ENCODE measurements at regions not wholly inside any gene's neighbourhood (a gene's known extent, or its start where the extent isn't known, plus 50 kb on each side); places are given as distances from the start of the nearest gene placed in this dataset.

DNA sequence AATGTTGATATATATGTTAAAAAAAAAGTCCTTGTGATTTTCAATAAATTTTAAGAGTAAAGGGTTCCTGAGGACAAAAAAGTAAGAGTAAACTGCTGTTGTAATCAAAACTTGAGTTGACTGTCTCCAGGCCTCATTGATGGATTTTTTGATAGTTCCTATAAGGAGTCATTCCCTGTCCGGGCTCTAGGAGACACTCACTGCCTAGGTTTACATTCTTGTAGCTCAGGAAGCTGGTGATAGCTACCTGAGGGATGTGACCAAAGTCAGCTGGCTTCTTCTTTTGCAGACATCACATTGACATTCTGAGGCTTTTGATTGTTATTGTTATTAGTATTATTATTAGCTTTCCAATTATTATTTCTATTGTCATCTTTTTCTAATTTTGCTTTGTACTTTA is 116.5 kb upstream of the FBXL7 start:
- Histone ChIP-seq H3K27me3 (peaks cover 0 to 3% (median 0%) of the 10 kb centered on the region in 3 donors), H3K4me3 (no peak overlapping the region), H3K9me3 (no peaks in the 10 kb centered on the region), H3K36me3 (no peaks in the 10 kb centered on the region), H3K4me1 (no peaks in the 10 kb centered on the region), H3K27ac (no peak overlapping the region)
- WGBS, 5 donors: 26 to 50% (median 37%) methylated on average over 1 of the region's 1 CpG
- TF ChIP-seq, protein P1, sequence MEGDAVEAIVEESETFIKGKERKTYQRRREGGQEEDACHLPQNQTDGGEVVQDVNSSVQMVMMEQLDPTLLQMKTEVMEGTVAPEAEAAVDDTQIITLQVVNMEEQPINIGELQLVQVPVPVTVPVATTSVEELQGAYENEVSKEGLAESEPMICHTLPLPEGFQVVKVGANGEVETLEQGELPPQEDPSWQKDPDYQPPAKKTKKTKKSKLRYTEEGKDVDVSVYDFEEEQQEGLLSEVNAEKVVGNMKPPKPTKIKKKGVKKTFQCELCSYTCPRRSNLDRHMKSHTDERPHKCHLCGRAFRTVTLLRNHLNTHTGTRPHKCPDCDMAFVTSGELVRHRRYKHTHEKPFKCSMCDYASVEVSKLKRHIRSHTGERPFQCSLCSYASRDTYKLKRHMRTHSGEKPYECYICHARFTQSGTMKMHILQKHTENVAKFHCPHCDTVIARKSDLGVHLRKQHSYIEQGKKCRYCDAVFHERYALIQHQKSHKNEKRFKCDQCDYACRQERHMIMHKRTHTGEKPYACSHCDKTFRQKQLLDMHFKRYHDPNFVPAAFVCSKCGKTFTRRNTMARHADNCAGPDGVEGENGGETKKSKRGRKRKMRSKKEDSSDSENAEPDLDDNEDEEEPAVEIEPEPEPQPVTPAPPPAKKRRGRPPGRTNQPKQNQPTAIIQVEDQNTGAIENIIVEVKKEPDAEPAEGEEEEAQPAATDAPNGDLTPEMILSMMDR (IDR thresholded peaks at IDR 0.05): no peak
- no peak for TF ChIP-seq POLR2AphosphoS5 (IDR thresholded peaks at IDR 0.05)
- no peak for TF ChIP-seq EP300 (IDR thresholded peaks at IDR 0.05)
- no peak for TF ChIP-seq POLR2A (IDR thresholded peaks at IDR 0.05)
- intact Hi-C loops (cut with DNase I; ENCODE audit: low total_unique reads): no loop called here
- no peak for DNase-seq

DNA sequence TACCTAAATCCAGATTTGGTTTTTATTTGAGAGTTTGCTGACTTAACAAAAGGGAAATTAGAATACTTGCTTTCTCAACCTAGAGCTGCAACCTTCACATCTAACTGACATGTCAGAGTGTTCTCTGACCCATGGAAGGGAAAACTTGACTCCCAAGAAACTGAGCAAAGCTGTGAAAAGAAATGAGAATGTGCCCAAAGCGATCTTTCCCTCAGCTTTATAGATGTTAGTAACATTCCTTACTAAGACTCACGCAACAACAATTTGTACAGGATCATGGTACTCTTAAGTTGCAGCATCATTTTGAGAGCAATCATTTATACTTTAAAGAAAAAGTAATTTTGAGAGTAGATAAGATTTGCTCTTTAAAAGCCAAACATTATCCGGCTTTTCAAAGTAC is 117.0 kb upstream of the FBXL7 start:
- H3K27ac ChIP-seq: no peak overlapping the region
- no peaks in the 10 kb centered on the region for H3K36me3 ChIP-seq
- no peak for TF ChIP-seq EP300 (IDR thresholded peaks at IDR 0.05)
- TF ChIP-seq, protein P1 (IDR thresholded peaks at IDR 0.05): no peak
- no peak for TF ChIP-seq POLR2A (IDR thresholded peaks at IDR 0.05)
- TF ChIP-seq POLR2AphosphoS5 (IDR thresholded peaks at IDR 0.05): no peak
- no peaks in the 10 kb centered on the region for H3K9me3 ChIP-seq
- no peak overlapping the region for H3K4me3 ChIP-seq
- H3K27me3 ChIP-seq: peaks cover 0 to 3% (median 0%) of the 10 kb centered on the region in 3 donors
- 89 to 95% (median 90%) methylated on average over 3 of the region's 3 CpGs for WGBS, 5 donors
- no peak for DNase-seq
- H3K4me1 ChIP-seq: no peaks in the 10 kb centered on the region
- intact Hi-C loops (cut with DNase I; ENCODE audit: low total_unique reads): no loop called here

DNA sequence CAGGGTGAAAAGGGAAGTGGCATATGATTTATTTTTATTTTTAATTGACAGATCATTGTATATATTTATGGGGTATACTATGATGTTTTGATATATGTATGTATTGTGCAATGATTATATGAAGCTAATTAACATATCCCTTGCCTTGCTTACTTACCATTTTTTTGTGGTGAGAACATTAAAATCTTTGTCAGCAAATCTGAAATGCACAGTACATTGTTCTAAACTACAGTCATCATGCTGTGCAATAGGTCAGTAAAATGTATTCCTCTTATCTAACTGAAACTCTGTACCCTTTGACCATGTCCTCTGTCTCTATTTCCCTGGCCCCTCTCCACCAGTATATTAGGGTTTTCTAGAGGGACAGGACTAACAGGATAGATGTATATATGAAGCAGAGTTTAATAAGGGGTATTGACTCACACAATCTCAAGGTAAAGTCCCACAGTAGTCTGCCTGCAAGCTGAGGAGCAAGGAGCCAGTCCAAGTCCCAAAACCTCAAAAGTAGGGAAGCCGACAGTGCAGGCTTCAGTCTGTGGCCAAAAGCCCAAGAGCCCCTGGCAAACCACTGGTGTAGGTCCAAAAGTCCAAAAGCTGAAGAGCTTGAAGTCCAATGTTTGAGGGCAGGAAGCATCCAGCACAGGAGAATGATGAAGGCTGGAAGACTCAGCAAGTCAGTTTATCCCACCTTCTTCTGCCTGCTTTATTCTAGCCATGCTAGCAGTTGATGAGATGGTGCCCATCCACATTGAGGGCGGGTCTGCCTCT is 122.2 kb upstream of the FBXL7 start:
- DNase-seq: no peak
- Histone ChIP-seq H3K4me3 (no peak overlapping the region), H3K9me3 (no peaks in the 10 kb centered on the region), H3K27ac (no peak overlapping the region), H3K4me1 (no peaks in the 10 kb centered on the region), H3K36me3 (no peaks in the 10 kb centered on the region), H3K27me3 (no peaks in the 10 kb centered on the region)
- intact Hi-C loops (cut with DNase I; ENCODE audit: low total_unique reads): no loop called here
- 77 to 91% (median 87%) methylated on average over 2 of the region's 2 CpGs for WGBS, 5 donors
- TF ChIP-seq POLR2A (IDR thresholded peaks at IDR 0.05) (no peak), POLR2AphosphoS5 (IDR thresholded peaks at IDR 0.05) (no peak), EP300 (IDR thresholded peaks at IDR 0.05) (no peak)
- TF ChIP-seq, protein P1 (IDR thresholded peaks at IDR 0.05): no peak

DNA sequence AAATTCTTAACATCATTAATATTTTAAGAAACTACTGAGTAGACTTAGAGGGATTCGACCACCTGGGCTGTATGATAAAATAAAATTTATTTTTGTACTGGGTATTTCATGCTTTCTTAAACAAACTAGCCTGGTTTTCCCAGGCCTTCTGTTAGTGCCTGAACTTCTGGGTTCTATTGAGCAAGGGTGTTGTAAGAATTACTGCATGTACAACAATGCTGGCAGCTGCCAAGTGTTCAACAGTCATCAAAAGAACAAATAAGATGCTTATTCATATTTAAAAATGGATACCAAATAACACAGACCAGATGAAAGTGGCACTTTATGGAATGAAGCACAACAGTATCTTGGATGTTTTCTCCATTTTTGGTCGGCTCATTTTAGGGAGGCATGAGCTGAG is 123.2 kb upstream of the FBXL7 start:
- H3K27ac ChIP-seq: no peak overlapping the region
- H3K4me3 ChIP-seq: no peak overlapping the region
- TF ChIP-seq, protein P1 (IDR thresholded peaks at IDR 0.05): no peak
- TF ChIP-seq POLR2A (IDR thresholded peaks at IDR 0.05): no peak
- no peak for TF ChIP-seq EP300 (IDR thresholded peaks at IDR 0.05)
- TF ChIP-seq POLR2AphosphoS5 (IDR thresholded peaks at IDR 0.05): no peak
- WGBS, 5 donors: 70 to 82% (median 76%) methylated on average over 2 of the region's 2 CpGs
- DNase-seq: no peak
- H3K36me3 ChIP-seq: no peaks in the 10 kb centered on the region
- H3K27me3 ChIP-seq: no peaks in the 10 kb centered on the region
- intact Hi-C loops (cut with DNase I; ENCODE audit: low total_unique reads): no loop called here
- no peaks in the 10 kb centered on the region for H3K9me3 ChIP-seq
- no peaks in the 10 kb centered on the region for H3K4me1 ChIP-seq
